ENCODE measurements at regions not wholly inside any gene's neighbourhood (a gene's known extent, or its start where the extent isn't known, plus 50 kb on each side); places are given as distances from the start of the nearest gene placed in this dataset.

- no peak for DNase-seq
These were observed 221.8 kb downstream of the LACC1 start for GRCh38 chr13:44101347-44102083.

- peak; percentile 81 for DNase-seq
These were observed 223.9 kb downstream of the LACC1 start for GRCh38 chr13:44103429-44104196.

GRCh38 chr13:44104197-44104490 is 224.4 kb downstream of the LACC1 start:
- peak; percentile 93 for DNase-seq

- no peak for DNase-seq
These were observed 225.3 kb downstream of the LACC1 start for GRCh38 chr13:44104969-44105368.

GRCh38 chr13:44106266-44107152 is 226.8 kb downstream of the LACC1 start:
- DNase-seq = no peak

- DNase-seq = no peak
These were observed 227.8 kb downstream of the LACC1 start for GRCh38 chr13:44107357-44108121.

- no peak for DNase-seq
These were observed 228.7 kb downstream of the LACC1 start for GRCh38 chr13:44108331-44108858.

GRCh38 chr13:44110091-44110621 is 230.5 kb downstream of the LACC1 start:
- DNase-seq = no peak

- DNase-seq = no peak
These were observed 232.0 kb downstream of the LACC1 start for GRCh38 chr13:44111701-44112100.

GRCh38 chr13:44112700-44113329 is 233.1 kb downstream of the LACC1 start:
- no peak for DNase-seq

GRCh38 chr13:44116562-44117332 is 237.0 kb downstream of the LACC1 start:
- no peak for DNase-seq

- DNase-seq = no peak
These were observed 237.6 kb downstream of the LACC1 start for GRCh38 chr13:44117351-44117750.

- DNase-seq = no peak
These were observed 238.1 kb downstream of the LACC1 start for GRCh38 chr13:44117816-44118215.

GRCh38 chr13:44118881-44119280 is 239.2 kb downstream of the LACC1 start:
- DNase-seq = no peak

GRCh38 chr13:44120043-44120442 is 240.3 kb downstream of the LACC1 start:
- DNase-seq = no peak

GRCh38 chr13:44120849-44121755 is 241.4 kb downstream of the LACC1 start:
- DNase-seq = no peak

GRCh38 chr13:44124352-44124751 is 244.6 kb downstream of the LACC1 start:
- DNase-seq = no peak

- no peak for DNase-seq
These were observed 246.3 kb downstream of the LACC1 start for GRCh38 chr13:44125943-44126469.

- no peak for DNase-seq
These were observed 245.0 kb upstream of the SERP2 start for GRCh38 chr13:44128552-44129001.

Data from NCI-H1694 treated with DMSO at 0.1 percent for 48 hours (cell line).